ENCODE measurements at regions not wholly inside any gene's neighbourhood (a gene's known extent, or its start where the extent isn't known, plus 50 kb on each side); places are given as distances from the start of the nearest gene placed in this dataset.

GRCh38 chr13:111577956-111578605 lies 257.6 kb downstream of the TEX29 start:
- peaks cover 13% of the 10 kb centered on the region; the same call in 1 of the 2 replicates for H3K36me3 Mint-ChIP-seq (ENCODE audit: low read depth)
- no peaks in the 10 kb centered on the region for H3K4me1 Mint-ChIP-seq (ENCODE audit: low read depth)
- DNase-seq = no peak
- no peak for TF ChIP-seq CTCF (IDR thresholded peaks at IDR 0.05)
- peaks cover 58% of the 10 kb centered on the region for H3K9me3 Mint-ChIP-seq
- peaks cover 2% of the 10 kb centered on the region; the same call in 1 of the 2 replicates for H3K27me3 Mint-ChIP-seq (ENCODE audit: insufficient read depth)
- H3K27ac Mint-ChIP-seq = no peak overlapping the region
- H3K4me3 Mint-ChIP-seq = no peak overlapping the region

GRCh38 chr13:111584101-111584672 lies 263.7 kb downstream of the TEX29 start:
- H3K27ac Mint-ChIP-seq = no peak overlapping the region
- peaks cover 6% of the 10 kb centered on the region; the same call in 1 of the 2 replicates for H3K36me3 Mint-ChIP-seq (ENCODE audit: low read depth)
- no peak for TF ChIP-seq CTCF (IDR thresholded peaks at IDR 0.05)
- peaks cover 70% of the 10 kb centered on the region for H3K9me3 Mint-ChIP-seq
- no peak for DNase-seq
- no peaks in the 10 kb centered on the region for H3K4me1 Mint-ChIP-seq (ENCODE audit: low read depth)
- H3K4me3 Mint-ChIP-seq = no peak overlapping the region
- H3K27me3 Mint-ChIP-seq (ENCODE audit: insufficient read depth) = no peaks in the 10 kb centered on the region

- no peak for DNase-seq
- Mint-ChIP-seq H3K36me3 (ENCODE audit: low read depth) (peaks cover 7% of the 10 kb centered on the region; the same call in 1 of the 2 replicates), H3K27ac (no peak overlapping the region), H3K4me3 (no peak overlapping the region), H3K9me3 (peaks cover 67% of the 10 kb centered on the region), H3K27me3 (ENCODE audit: insufficient read depth) (peaks cover under 1% of the 10 kb centered on the region; the same call in 1 of the 2 replicates), H3K4me1 (ENCODE audit: low read depth) (no peaks in the 10 kb centered on the region)
- no peak for TF ChIP-seq CTCF (IDR thresholded peaks at IDR 0.05)
These were observed 264.4 kb downstream of the TEX29 start for GRCh38 chr13:111584870-111585269.

- Mint-ChIP-seq H3K4me3 (no peak overlapping the region), H3K36me3 (ENCODE audit: low read depth) (peaks cover 13% of the 10 kb centered on the region; the same call in 1 of the 2 replicates), H3K4me1 (ENCODE audit: low read depth) (no peaks in the 10 kb centered on the region), H3K27me3 (ENCODE audit: insufficient read depth) (peaks cover 4% of the 10 kb centered on the region), H3K9me3 (peaks cover 70% of the 10 kb centered on the region), H3K27ac (no peak overlapping the region)
- TF ChIP-seq CTCF (IDR thresholded peaks at IDR 0.05) = no peak
- no peak for DNase-seq
These were observed 265.8 kb downstream of the TEX29 start for GRCh38 chr13:111586291-111586690.

- no peak for DNase-seq
- no peaks in the 10 kb centered on the region for H3K4me1 Mint-ChIP-seq (ENCODE audit: low read depth)
- TF ChIP-seq CTCF (IDR thresholded peaks at IDR 0.05) = no peak
- peaks cover 69% of the 10 kb centered on the region for H3K9me3 Mint-ChIP-seq
- H3K36me3 Mint-ChIP-seq (ENCODE audit: low read depth) = peaks cover 13% of the 10 kb centered on the region; the same call in 1 of the 2 replicates
- no peak overlapping the region for H3K4me3 Mint-ChIP-seq
- H3K27ac Mint-ChIP-seq = no peak overlapping the region
- H3K27me3 Mint-ChIP-seq (ENCODE audit: insufficient read depth) = peaks cover 4% of the 10 kb centered on the region
These were observed 266.8 kb downstream of the TEX29 start for GRCh38 chr13:111587249-111587648.
